ENCODE measurements at regions not wholly inside any gene's neighbourhood (a gene's known extent, or its start where the extent isn't known, plus 50 kb on each side); places are given as distances from the start of the nearest gene placed in this dataset.

GRCh38 chr3:174376346-174376745 is 482.8 kb upstream of the NAALADL2 start:
- no peak for TF ChIP-seq MAX (IDR thresholded peaks at IDR 0.05)
- no peak for TF ChIP-seq EP300 (IDR thresholded peaks at IDR 0.05; ENCODE audit: borderline replicate concordance)
- TF ChIP-seq CEBPB (IDR thresholded peaks at IDR 0.05): no peak
- no peak for TF ChIP-seq TCF12 (IDR thresholded peaks at IDR 0.05; ENCODE audit: low read depth)
- TF ChIP-seq FOXM1 (IDR thresholded peaks at IDR 0.05; ENCODE audit: borderline replicate concordance, low read depth): no peak
- no peak for TF ChIP-seq ZBTB7A (IDR thresholded peaks at IDR 0.05; ENCODE audit: low read depth)
- TF ChIP-seq EGR1 (IDR thresholded peaks at IDR 0.05): no peak
- TF ChIP-seq TAF1 (IDR thresholded peaks at IDR 0.05; ENCODE audit: low read depth): no peak
- no peak for TF ChIP-seq YY1 (IDR thresholded peaks at IDR 0.05; ENCODE audit: low read depth)
- TF ChIP-seq REST (IDR thresholded peaks at IDR 0.05; ENCODE audit: low read depth): no peak
- TF ChIP-seq USF1 (IDR thresholded peaks at IDR 0.05): no peak
- no peak for TF ChIP-seq NFIC (IDR thresholded peaks at IDR 0.05)
- no peak for TF ChIP-seq TEAD4 (IDR thresholded peaks at IDR 0.05)
- TF ChIP-seq CREB1 (IDR thresholded peaks at IDR 0.05; ENCODE audit: low read depth): no peak
- no peak for TF ChIP-seq RAD21 (IDR thresholded peaks at IDR 0.05; ENCODE audit: low read depth)

- TF ChIP-seq NFIC (IDR thresholded peaks at IDR 0.05) (no peak), EP300 (IDR thresholded peaks at IDR 0.05; ENCODE audit: borderline replicate concordance) (no peak), ZBTB7A (IDR thresholded peaks at IDR 0.05; ENCODE audit: low read depth) (no peak), CREB1 (IDR thresholded peaks at IDR 0.05; ENCODE audit: low read depth) (no peak), USF1 (IDR thresholded peaks at IDR 0.05) (no peak), TAF1 (IDR thresholded peaks at IDR 0.05; ENCODE audit: low read depth) (no peak), CEBPB (IDR thresholded peaks at IDR 0.05) (no peak), FOXM1 (IDR thresholded peaks at IDR 0.05; ENCODE audit: borderline replicate concordance, low read depth) (no peak), TCF12 (IDR thresholded peaks at IDR 0.05; ENCODE audit: low read depth) (no peak), TEAD4 (IDR thresholded peaks at IDR 0.05) (no peak)
Observed at GRCh38 chr3:174377096-174377495, 482.0 kb upstream of the NAALADL2 start.

GRCh38 chr3:174377684-174378083 is 481.4 kb upstream of the NAALADL2 start:
- TF ChIP-seq CREB1 (IDR thresholded peaks at IDR 0.05; ENCODE audit: low read depth): no peak
- no peak for TF ChIP-seq TAF1 (IDR thresholded peaks at IDR 0.05; ENCODE audit: low read depth)
- TF ChIP-seq EP300 (IDR thresholded peaks at IDR 0.05; ENCODE audit: borderline replicate concordance): no peak
- TF ChIP-seq USF1 (IDR thresholded peaks at IDR 0.05): no peak
- TF ChIP-seq ZBTB7A (IDR thresholded peaks at IDR 0.05; ENCODE audit: low read depth): no peak
- TF ChIP-seq CEBPB (IDR thresholded peaks at IDR 0.05): no peak
- TF ChIP-seq MAX (IDR thresholded peaks at IDR 0.05): no peak
- TF ChIP-seq TCF12 (IDR thresholded peaks at IDR 0.05; ENCODE audit: low read depth): no peak
- TF ChIP-seq NFIC (IDR thresholded peaks at IDR 0.05): no peak
- TF ChIP-seq RAD21 (IDR thresholded peaks at IDR 0.05; ENCODE audit: low read depth): no peak
- no peak for TF ChIP-seq REST (IDR thresholded peaks at IDR 0.05; ENCODE audit: low read depth)
- TF ChIP-seq FOXM1 (IDR thresholded peaks at IDR 0.05; ENCODE audit: borderline replicate concordance, low read depth): no peak
- TF ChIP-seq YY1 (IDR thresholded peaks at IDR 0.05; ENCODE audit: low read depth): no peak
- TF ChIP-seq TEAD4 (IDR thresholded peaks at IDR 0.05): no peak
- no peak for TF ChIP-seq EGR1 (IDR thresholded peaks at IDR 0.05)

GRCh38 chr3:174382878-174383277 is 476.3 kb upstream of the NAALADL2 start:
- TF ChIP-seq NFIC (IDR thresholded peaks at IDR 0.05): no peak
- no peak for TF ChIP-seq TEAD4 (IDR thresholded peaks at IDR 0.05)
- no peak for TF ChIP-seq ZBTB7A (IDR thresholded peaks at IDR 0.05; ENCODE audit: low read depth)
- TF ChIP-seq MAX (IDR thresholded peaks at IDR 0.05): no peak
- TF ChIP-seq TCF12 (IDR thresholded peaks at IDR 0.05; ENCODE audit: low read depth): no peak
- no peak for TF ChIP-seq FOXM1 (IDR thresholded peaks at IDR 0.05; ENCODE audit: borderline replicate concordance, low read depth)
- no peak for TF ChIP-seq REST (IDR thresholded peaks at IDR 0.05; ENCODE audit: low read depth)
- TF ChIP-seq TAF1 (IDR thresholded peaks at IDR 0.05; ENCODE audit: low read depth): no peak
- no peak for TF ChIP-seq EGR1 (IDR thresholded peaks at IDR 0.05)
- no peak for TF ChIP-seq RAD21 (IDR thresholded peaks at IDR 0.05; ENCODE audit: low read depth)
- no peak for TF ChIP-seq YY1 (IDR thresholded peaks at IDR 0.05; ENCODE audit: low read depth)
- no peak for TF ChIP-seq CREB1 (IDR thresholded peaks at IDR 0.05; ENCODE audit: low read depth)
- no peak for TF ChIP-seq EP300 (IDR thresholded peaks at IDR 0.05; ENCODE audit: borderline replicate concordance)
